GM18868 (cell line): ENCODE measurements at regions not wholly inside any gene's neighbourhood (a gene's known extent, or its start where the extent isn't known, plus 50 kb on each side); places are given as distances from the start of the nearest gene placed in this dataset.

Experiments used
- ATAC-seq: cut with Tn5 transposase; IDR thresholded peaks from one replicate; pipeline ENCODE4 v1.9.1; 2021; ENCODE audit warnings: mild to moderate bottlenecking, moderate library complexity; ENCODE audit not compliant: unreplicated experiment

- ATAC-seq, result no peak
Observed at GRCh38 chr1:38476850-38477178, 382.8 kb downstream of the RRAGC start.

- no peak for ATAC-seq
Observed at GRCh38 chr1:38476111-38476849, 383.3 kb downstream of the RRAGC start.

DNA sequence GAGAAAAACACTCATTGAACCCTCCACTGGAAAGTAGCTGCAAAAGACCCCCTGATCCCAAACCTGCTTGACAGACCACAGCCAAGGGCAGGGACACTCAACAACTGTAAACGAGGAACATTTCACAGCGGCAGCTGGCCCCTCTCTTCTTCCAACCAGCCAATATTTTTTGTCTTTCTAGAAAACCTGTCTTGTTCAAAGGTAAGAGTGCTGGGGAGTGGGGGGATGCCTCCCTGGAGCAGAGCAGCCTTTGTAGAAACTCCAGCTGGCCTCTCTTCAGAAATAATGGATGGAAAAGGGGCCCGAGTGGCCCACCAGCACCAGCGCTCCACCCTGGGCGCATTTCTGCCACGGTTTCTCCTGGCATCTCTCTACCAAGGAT, 384.0 kb downstream of the RRAGC start:
- ATAC-seq, result no peak

GRCh38 chr1:38474738-38475623, 384.6 kb downstream of the RRAGC start:
- ATAC-seq, result peak; percentile 76

DNA sequence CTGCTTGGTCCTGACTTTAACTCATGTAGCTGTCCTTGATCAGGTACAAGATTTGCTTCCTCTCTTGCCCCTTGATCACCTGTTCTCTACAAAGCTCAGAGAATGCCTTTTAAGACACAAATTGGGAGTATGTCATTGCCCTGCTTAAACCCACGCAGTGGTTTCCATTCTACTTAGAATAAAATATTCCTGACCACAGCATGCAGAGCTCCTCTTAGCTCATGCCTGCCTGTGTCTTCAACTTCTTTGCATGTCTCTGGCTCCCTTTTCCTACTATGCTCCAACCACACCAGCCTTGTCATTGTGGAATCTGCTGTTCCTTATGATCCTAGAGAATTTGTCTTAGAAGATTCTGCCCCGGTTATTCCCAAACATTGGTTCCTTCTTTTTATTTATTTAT, 393.1 kb downstream of the RRAGC start:
- ATAC-seq, result no peak

GRCh38 chr1:38465460-38465859, 394.1 kb downstream of the RRAGC start:
- ATAC-seq, result no peak

DNA sequence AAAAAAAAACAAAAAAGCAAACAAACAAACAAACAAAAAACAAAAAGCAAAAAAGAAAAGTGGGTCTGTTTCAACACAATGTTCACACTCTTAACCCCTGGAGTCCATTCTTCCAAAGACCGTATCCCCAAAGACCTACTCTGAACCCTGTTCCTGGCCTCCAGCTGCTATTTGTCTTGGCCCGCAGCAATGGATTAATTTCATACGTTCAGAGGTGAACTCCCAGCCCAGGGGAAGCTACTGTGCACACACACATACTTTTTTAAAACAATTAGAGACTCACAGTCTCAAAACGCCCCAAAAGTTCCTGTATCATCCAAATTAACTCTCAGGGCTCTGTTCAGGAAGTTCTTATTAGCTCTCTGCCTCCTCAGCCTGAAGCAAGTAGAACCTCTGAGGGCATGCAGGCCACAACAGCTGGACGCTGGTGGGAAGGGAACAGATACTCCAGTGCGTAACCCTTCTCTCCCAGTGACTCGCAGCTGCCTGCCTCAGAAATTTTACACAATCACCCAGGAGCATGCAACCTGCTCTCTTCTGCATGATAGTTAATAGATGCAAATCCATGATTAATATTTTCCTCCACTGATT, 395.4 kb downstream of the RRAGC start:
- no peak for ATAC-seq

GRCh38 chr1:38463074-38463473, 396.5 kb downstream of the RRAGC start:
- no peak for ATAC-seq

DNA sequence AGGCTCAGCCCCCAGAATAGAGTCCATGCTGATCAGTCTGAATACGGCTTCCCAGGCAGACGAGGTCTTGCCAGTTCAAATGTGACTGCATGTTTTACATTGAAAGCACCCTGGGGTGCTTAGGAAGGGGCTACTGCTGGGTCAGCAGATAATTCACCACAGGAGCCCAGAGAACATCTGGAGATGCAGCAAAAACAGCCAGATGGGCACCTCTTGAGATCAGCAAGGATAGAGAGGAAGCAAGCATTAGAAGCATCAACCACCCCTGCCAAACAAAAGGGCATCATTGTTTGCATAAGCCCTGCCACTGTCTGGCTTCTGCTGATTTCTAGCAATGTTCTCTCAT, 403.1 kb downstream of the RRAGC start:
- ATAC-seq, result no peak

DNA sequence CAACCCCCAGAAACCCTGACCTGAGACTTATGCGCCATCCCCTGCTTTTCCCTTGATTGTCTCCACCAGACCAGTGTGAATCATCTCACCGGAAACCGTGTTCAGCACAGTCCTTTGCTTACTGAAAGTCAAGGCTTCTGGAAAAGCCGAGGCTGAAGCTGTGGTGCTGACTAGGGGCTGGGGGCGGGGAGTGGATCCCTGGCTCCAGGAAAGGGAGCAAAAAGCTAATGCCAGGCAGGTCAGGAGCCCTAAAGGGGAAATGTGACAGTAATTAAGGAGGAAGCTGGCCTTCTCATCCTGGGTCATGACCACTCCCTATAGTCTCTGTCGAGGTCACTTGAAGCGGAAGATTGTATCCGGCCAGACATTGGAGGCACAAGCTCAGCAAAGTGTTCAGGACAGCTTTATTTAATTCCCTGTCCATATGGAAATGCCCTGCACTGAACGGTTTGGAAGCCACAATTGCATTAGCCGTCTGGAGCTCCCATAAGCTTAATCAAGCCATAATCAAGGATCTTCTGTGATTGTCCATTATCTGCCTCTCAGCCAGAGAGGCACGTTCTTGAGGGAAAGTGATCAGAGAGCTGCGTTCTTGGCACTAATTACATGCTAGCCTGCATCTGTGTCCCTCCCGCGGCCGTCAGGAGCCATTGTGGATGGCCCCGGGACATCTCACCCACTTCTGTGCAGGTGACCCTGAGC, 403.6 kb downstream of the RRAGC start:
- ATAC-seq, result no peak

DNA sequence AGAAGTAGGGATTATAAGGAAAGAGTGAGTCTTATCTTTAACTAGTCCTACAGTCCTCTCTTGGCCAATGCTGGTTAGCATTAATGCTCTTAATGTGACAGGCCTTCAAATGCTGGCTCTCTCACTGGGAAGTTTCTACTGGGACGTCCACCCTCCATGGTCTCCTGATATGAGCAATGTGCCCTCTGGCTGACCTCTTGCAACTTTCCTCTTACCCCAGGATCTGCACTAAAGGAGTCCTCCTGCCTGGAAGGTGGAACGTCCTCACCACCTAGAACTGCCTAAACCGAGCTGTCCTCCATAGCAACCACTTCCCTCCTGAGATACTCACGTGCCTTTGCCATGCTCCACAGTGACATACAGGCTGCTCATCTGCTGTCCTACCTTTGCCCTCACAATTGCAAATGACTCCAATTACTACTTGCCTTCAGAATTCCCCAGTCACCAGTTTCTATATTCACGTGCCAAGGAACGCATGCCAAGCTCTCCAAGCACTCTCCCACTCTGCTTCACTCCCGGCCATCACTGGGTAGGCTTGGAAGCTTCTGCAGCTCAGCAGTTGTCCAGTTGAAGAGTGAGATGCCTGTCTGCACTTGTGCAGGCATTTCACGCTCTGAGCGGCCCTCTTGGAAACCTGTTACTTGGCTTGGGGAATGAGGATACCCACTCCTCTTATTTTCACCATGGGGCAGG, 404.7 kb downstream of the RRAGC start:
- ATAC-seq, result no peak

DNA sequence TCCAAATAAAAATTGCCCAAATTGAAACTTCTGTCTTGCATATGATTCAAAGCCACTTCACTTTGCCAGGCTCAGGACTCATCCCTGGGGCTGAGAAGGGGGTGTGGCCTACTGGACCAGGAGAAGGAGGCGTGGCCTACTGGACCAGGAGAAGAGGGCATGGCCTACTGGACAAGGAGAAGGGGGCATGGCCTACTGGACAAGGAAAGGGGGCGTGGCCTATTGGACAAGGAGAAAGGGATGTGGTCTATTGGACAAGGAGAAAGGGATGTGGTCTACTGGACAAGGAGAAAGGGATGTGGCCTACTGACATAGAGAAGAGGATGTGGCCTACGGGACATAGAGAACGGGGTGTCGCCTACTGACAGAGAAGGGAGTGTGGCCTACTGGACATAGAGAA, 405.3 kb downstream of the RRAGC start:
- no peak for ATAC-seq

DNA sequence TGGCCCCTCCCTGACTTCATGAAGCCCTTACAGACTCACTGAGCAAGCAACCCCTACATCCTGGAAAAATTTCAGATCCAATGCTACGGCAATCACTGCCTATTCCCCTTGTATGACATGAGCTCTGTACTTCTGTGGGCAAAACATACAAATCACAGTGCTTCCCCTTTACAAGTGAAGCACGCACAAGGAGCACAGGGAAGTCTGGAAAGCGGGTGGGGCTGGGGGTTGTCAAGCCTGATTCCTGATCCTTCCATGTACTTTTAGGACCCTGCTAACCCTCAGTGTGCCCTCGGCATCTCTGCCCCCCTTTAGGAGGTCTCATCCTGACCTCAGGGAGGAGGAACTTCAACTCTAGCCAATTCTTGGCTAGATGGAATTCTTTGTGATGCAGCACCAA, 405.7 kb upstream of the POU3F1 start:
- no peak for ATAC-seq

- ATAC-seq, result no peak
Observed at GRCh38 chr1:38451541-38451993, 405.0 kb upstream of the POU3F1 start.

DNA sequence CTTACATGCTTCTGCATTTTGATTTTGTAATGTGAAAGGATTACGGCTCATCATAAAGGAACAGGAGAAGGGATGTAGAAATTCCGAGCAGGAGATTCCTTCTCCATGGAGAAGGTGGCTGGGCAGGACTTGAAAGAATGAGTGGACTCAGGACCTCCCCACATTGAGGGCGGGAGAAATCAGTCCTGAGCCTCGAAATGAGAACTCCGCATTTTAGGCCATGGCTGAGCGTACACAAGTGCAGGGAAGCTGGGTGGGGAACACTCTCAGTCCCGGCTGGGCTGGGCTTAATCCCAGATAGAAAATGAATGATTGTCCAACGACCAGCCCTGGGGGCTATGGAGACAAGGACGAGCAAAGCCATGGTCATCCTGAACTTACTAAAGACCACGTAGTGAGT, 402.3 kb upstream of the POU3F1 start:
- no peak for ATAC-seq

- no peak for ATAC-seq
Observed at GRCh38 chr1:38446936-38447335, 400.3 kb upstream of the POU3F1 start.

DNA sequence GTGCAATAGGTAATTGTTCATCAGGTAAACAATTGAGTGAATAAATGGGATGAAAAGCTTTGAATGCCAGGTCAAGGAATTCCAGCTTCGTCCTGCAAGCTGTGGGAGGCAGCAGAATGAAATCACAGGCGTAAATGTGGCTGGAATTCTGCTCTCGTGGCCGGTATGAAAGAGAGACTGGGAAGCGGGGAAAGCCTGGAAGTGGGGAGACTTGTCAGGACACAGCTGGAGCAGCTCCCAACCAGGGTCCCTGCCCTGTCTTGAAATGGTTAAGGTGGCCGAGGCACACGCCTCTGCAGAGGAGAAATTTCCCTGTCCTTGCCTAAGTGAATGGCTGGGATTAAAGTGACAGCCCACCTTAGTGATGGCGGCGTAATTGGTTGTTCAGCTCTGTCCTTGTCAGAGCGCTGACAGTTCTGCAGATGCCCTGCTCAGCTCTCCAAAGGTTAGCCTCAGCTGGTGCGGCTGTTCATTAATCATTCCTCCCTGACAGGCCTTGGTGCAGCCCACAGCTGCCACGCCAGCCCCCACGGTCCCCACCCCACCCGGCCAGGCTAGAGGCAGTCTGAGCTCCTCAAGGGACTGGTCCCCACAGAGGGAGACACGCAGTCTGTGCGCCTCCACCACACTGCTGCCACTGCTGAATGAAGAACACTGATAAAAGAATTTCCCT, 398.3 kb upstream of the POU3F1 start:
- ATAC-seq, result no peak

GRCh38 chr1:38444311-38444710, 397.7 kb upstream of the POU3F1 start:
- ATAC-seq, result no peak

- ATAC-seq, result no peak
Observed at GRCh38 chr1:38440402-38440801, 393.8 kb upstream of the POU3F1 start.

- ATAC-seq, result no peak
Observed at GRCh38 chr1:38436749-38437148, 390.2 kb upstream of the POU3F1 start.
